ENCODE measurements at regions not wholly inside any gene's neighbourhood (a gene's known extent, or its start where the extent isn't known, plus 50 kb on each side); places are given as distances from the start of the nearest gene placed in this dataset.

DNA sequence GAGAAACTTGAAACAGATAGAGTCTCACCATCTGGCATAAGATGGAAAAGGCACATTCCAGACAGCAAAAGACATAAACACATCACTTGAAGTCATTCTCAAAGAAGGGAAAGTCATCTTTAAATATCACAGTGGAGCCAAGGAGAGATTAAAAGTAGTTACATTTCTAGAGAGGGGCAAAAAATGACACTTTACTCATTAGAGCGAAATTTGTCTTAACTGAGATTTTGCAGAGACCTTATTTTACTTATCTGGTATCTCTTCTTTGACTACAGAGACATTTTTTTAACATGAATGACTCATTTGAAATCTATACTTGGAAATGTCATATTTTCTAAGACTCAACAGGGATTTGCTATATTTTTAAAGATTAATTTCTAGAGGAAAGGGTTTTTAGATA lies 339.0 kb upstream of the KIF2B start:
- TF ChIP-seq POLR2AphosphoS5 (IDR thresholded peaks at IDR 0.05; ENCODE audit: low read depth, low read length), result no peak
- TF ChIP-seq, protein P1, sequence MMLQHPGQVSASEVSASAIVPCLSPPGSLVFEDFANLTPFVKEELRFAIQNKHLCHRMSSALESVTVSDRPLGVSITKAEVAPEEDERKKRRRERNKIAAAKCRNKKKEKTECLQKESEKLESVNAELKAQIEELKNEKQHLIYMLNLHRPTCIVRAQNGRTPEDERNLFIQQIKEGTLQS (IDR thresholded peaks at IDR 0.05), result no peak
- no peak for TF ChIP-seq RAD21 (IDR thresholded peaks at IDR 0.05; ENCODE audit: low read depth)
- TF ChIP-seq, protein P2, sequence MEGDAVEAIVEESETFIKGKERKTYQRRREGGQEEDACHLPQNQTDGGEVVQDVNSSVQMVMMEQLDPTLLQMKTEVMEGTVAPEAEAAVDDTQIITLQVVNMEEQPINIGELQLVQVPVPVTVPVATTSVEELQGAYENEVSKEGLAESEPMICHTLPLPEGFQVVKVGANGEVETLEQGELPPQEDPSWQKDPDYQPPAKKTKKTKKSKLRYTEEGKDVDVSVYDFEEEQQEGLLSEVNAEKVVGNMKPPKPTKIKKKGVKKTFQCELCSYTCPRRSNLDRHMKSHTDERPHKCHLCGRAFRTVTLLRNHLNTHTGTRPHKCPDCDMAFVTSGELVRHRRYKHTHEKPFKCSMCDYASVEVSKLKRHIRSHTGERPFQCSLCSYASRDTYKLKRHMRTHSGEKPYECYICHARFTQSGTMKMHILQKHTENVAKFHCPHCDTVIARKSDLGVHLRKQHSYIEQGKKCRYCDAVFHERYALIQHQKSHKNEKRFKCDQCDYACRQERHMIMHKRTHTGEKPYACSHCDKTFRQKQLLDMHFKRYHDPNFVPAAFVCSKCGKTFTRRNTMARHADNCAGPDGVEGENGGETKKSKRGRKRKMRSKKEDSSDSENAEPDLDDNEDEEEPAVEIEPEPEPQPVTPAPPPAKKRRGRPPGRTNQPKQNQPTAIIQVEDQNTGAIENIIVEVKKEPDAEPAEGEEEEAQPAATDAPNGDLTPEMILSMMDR (IDR thresholded peaks at IDR 0.05 in 2 of 3, conservative IDR thresholded peaks at IDR 0.05 in 1 of 3; ENCODE audit: borderline replicate concordance in 1 of 3, insufficient read depth in 1 of 3, low read depth in 2 of 3, low read length in 2 of 3), result no peak
- TF ChIP-seq EZH2phosphoT487 (IDR thresholded peaks at IDR 0.05; ENCODE audit: borderline replicate concordance), result no peak
- no peak for TF ChIP-seq EZH2 (IDR thresholded peaks at IDR 0.05)
- no peak for TF ChIP-seq CBX3 (IDR thresholded peaks at IDR 0.05; ENCODE audit: low read depth)
- TF ChIP-seq EGR1 (IDR thresholded peaks at IDR 0.05; ENCODE audit: low read depth), result no peak
- no peak for TF ChIP-seq JUND (IDR thresholded peaks at IDR 0.05)
- no peak for TF ChIP-seq SIN3A (IDR thresholded peaks at IDR 0.05; ENCODE audit: low read depth)
- TF ChIP-seq POLR2A (IDR thresholded peaks at IDR 0.05; ENCODE audit: borderline replicate concordance, extremely low read depth, insufficient read depth, insufficient read length), result no peak
- TF ChIP-seq SP1 (IDR thresholded peaks at IDR 0.05; ENCODE audit: low read depth), result no peak

Measured in HCT116 (cell line).